ENCODE measurements at regions not wholly inside any gene's neighbourhood (a gene's known extent, or its start where the extent isn't known, plus 50 kb on each side); places are given as distances from the start of the nearest gene placed in this dataset.

DNA sequence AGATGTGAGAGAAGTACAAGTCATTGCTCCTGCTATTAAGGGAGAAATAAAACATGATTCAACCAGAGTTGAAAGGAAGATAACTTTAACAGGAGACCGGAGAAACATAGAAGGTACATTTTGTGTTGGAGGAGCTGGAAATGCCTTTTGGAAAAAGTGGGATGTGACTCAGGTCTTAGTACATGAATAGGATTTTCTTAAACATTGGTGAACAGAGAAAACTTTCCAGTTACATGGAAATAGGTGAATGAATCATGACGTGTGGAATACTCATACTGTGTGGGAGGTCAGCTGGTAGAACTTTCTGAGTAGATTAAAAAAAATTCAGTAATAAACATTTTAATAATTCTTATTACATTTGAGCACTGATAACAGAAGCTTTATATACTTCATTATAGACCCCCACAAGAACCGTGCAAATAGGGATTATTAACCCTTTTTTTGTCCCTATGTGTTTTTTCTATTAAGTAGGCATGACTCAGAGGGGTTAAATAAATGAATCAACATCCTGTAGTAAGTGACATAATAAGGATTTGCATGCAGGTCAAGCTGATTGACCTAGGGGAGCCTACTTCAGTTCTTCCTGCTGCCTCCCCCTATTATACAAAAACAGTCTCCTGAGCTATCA, 710.5 kb downstream of the NOVA1 start:
- no peaks in the 10 kb centered on the region for H3K27me3 ChIP-seq (replicated peaks; ENCODE audit: insufficient read depth, low read depth, low read length, poor library complexity)
- TF ChIP-seq, protein P1, sequence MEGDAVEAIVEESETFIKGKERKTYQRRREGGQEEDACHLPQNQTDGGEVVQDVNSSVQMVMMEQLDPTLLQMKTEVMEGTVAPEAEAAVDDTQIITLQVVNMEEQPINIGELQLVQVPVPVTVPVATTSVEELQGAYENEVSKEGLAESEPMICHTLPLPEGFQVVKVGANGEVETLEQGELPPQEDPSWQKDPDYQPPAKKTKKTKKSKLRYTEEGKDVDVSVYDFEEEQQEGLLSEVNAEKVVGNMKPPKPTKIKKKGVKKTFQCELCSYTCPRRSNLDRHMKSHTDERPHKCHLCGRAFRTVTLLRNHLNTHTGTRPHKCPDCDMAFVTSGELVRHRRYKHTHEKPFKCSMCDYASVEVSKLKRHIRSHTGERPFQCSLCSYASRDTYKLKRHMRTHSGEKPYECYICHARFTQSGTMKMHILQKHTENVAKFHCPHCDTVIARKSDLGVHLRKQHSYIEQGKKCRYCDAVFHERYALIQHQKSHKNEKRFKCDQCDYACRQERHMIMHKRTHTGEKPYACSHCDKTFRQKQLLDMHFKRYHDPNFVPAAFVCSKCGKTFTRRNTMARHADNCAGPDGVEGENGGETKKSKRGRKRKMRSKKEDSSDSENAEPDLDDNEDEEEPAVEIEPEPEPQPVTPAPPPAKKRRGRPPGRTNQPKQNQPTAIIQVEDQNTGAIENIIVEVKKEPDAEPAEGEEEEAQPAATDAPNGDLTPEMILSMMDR (conservative IDR thresholded peaks at IDR 0.05; ENCODE audit: low read depth, low read length): no peak
- no peak for TF ChIP-seq EZH2 (IDR thresholded peaks at IDR 0.05; ENCODE audit: borderline replicate concordance, low read depth, low read length, poor library complexity, severe bottlenecking)
- H3K9me3 ChIP-seq (ENCODE audit: low read depth, low read length, poor library complexity, severe bottlenecking): no peaks in the 10 kb centered on the region
- no peak overlapping the region for H3K4me3 ChIP-seq (ENCODE audit: low read depth, low read length, poor library complexity, severe bottlenecking)
- no TSS peak for BruUV-seq (replicated peaks)
- CTCF ChIA-PET: no interaction called here
- DNase-seq (ENCODE audit: low spot score): no peak
- POLR2A ChIA-PET (ENCODE audit: low non-redundant PET): no interaction called here
- no peak overlapping the region for H3K27ac ChIP-seq (ENCODE audit: low read depth, low read length, poor library complexity, severe bottlenecking)
- intact Hi-C loops (cut with micrococcal nuclease; ENCODE audit: unreplicated experiment): no loop called here
- H3K36me3 ChIP-seq (ENCODE audit: insufficient read depth, low read length, poor library complexity, severe bottlenecking): no peaks in the 10 kb centered on the region
- no peaks in the 10 kb centered on the region for H3K4me1 ChIP-seq (ENCODE audit: insufficient read depth, low read length, poor library complexity, severe bottlenecking)

DNA sequence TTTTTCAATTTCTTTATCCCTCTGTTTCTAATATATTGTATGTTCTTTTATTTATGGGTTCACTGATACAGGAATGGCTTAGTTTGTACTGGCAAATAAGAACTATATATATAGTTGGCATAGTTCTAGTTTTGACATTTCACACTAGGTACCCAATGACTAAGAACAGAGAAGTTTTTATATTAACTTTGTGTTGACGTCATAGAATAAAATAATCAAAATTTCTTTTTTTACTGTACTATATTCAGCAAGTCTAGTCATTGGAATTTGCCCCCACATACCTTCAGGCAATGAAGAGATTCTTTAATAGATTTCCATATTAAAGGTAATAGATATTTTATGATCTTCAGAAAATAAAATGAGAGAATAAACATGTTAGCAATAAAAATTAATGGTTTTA, 713.2 kb downstream of the NOVA1 start:
- no peaks in the 10 kb centered on the region for H3K4me1 ChIP-seq (ENCODE audit: insufficient read depth, low read length, poor library complexity, severe bottlenecking)
- no peak for TF ChIP-seq EZH2 (IDR thresholded peaks at IDR 0.05; ENCODE audit: borderline replicate concordance, low read depth, low read length, poor library complexity, severe bottlenecking)
- TF ChIP-seq, protein P1 (conservative IDR thresholded peaks at IDR 0.05; ENCODE audit: low read depth, low read length): no peak
- CTCF ChIA-PET: no interaction called here
- H3K9me3 ChIP-seq (ENCODE audit: low read depth, low read length, poor library complexity, severe bottlenecking): no peaks in the 10 kb centered on the region
- H3K36me3 ChIP-seq (ENCODE audit: insufficient read depth, low read length, poor library complexity, severe bottlenecking): no peaks in the 10 kb centered on the region
- DNase-seq (ENCODE audit: low spot score): no peak
- no peak overlapping the region for H3K4me3 ChIP-seq (ENCODE audit: low read depth, low read length, poor library complexity, severe bottlenecking)
- H3K27ac ChIP-seq (ENCODE audit: low read depth, low read length, poor library complexity, severe bottlenecking): no peak overlapping the region
- H3K27me3 ChIP-seq (replicated peaks; ENCODE audit: insufficient read depth, low read depth, low read length, poor library complexity): no peaks in the 10 kb centered on the region
- BruUV-seq (replicated peaks): no TSS peak
- intact Hi-C loops (cut with micrococcal nuclease; ENCODE audit: unreplicated experiment): no loop called here
- POLR2A ChIA-PET (ENCODE audit: low non-redundant PET): no interaction called here

DNA sequence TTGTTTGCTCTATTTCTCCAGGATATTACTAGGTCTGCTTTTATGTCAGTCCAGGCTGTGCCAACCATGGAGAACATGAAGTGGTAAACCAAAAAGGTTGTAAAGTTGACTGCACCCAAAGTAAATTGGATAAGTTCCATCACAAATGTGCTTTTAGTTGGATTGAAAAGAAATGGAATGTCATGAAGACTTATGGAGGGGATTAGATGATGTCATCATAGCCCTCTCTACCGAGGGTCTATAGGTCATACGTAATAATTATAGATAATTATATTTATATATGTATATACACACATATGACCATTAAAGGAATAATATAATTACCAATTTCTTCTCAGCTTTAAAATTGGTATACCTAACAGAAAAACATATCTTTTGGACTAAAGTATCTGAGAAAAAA, 714.9 kb downstream of the NOVA1 start:
- ChIA-PET CTCF (no interaction called here), POLR2A (ENCODE audit: low non-redundant PET) (no interaction called here)
- no peaks in the 10 kb centered on the region for H3K4me1 ChIP-seq (ENCODE audit: insufficient read depth, low read length, poor library complexity, severe bottlenecking)
- no peak for DNase-seq (ENCODE audit: low spot score)
- no peaks in the 10 kb centered on the region for H3K27me3 ChIP-seq (replicated peaks; ENCODE audit: insufficient read depth, low read depth, low read length, poor library complexity)
- intact Hi-C loops (cut with micrococcal nuclease; ENCODE audit: unreplicated experiment): no loop called here
- H3K27ac ChIP-seq (ENCODE audit: low read depth, low read length, poor library complexity, severe bottlenecking): no peak overlapping the region
- H3K9me3 ChIP-seq (ENCODE audit: low read depth, low read length, poor library complexity, severe bottlenecking): no peaks in the 10 kb centered on the region
- TF ChIP-seq, protein P1 (conservative IDR thresholded peaks at IDR 0.05; ENCODE audit: low read depth, low read length): no peak
- no peak for TF ChIP-seq EZH2 (IDR thresholded peaks at IDR 0.05; ENCODE audit: borderline replicate concordance, low read depth, low read length, poor library complexity, severe bottlenecking)
- no peaks in the 10 kb centered on the region for H3K36me3 ChIP-seq (ENCODE audit: insufficient read depth, low read length, poor library complexity, severe bottlenecking)
- H3K4me3 ChIP-seq (ENCODE audit: low read depth, low read length, poor library complexity, severe bottlenecking): no peak overlapping the region
- BruUV-seq (replicated peaks): no TSS peak

Measured in A673 (cell line).